Sigmoid colon (tissue), 6 donors: ENCODE measurements at regions not wholly inside any gene's neighbourhood (a gene's known extent, or its start where the extent isn't known, plus 50 kb on each side); places are given as distances from the start of the nearest gene placed in this dataset.

Experiments used
- DNase-seq: peaks from one replicate; pipeline ENCODE4 v3.0.0-alpha.2; 2019
- H3K27ac ChIP-seq, 4 donors: fragments of 200-600 bp; sonication (generic); one replicate each; pipeline ENCODE4 v1.5.1; 2016 to 2019; ENCODE audit warnings: mild to moderate bottlenecking in 1 of 4
- H3K27me3 ChIP-seq, 3 donors: fragments of 200-600 bp; sonication (generic); one replicate each; pipeline ENCODE4 v1.5.1; 2019; ENCODE audit warnings: mild to moderate bottlenecking in 1 of 3
- H3K36me3 ChIP-seq, 4 donors: fragments of 200-600 bp; sonication (generic); one replicate each; pipeline ENCODE4 v1.5.1; 2016 to 2019
- H3K4me1 ChIP-seq, 4 donors: fragments of 200-600 bp; sonication (generic); one replicate each; pipeline ENCODE4 v1.5.1; 2017 to 2019
- H3K4me3 ChIP-seq, 4 donors: fragments of 200-600 bp; sonication (generic); one replicate each; pipeline ENCODE4 v1.5.1; 2017 to 2019; ENCODE audit warnings: mild to moderate bottlenecking in 2 of 4, moderate library complexity in 1 of 4
- H3K9me3 ChIP-seq, 4 donors: fragments of 200-600 bp in 3 of 4; sonication (generic) in 3 of 4; one replicate each; pipeline versions ENCODE4 v1.5.1 to v1.6.1; 2013 to 2019
- CTCF ChIP-seq, 4 experiments: fragments of 450-650 bp in 3 of 4; fragments of 200-600 bp in 1 of 4; IDR thresholded peaks; one replicate each; pipeline ENCODE4 v1.5.1; 2016 to 2019; ENCODE audit warnings: antibody characterized with exemption in 4 of 4, mild to moderate bottlenecking in 3 of 4, moderate library complexity in 2 of 4
- EP300 ChIP-seq, 4 donors: sonication (generic); formaldehyde crosslinking; IDR thresholded peaks; one replicate each; pipeline ENCODE4 v1.6.1; 2017; ENCODE audit warnings: antibody characterized with exemption in 4 of 4
- POLR2A ChIP-seq, 2 donors: fragments of 450-650 bp; IDR thresholded peaks; one replicate each; pipeline ENCODE4 v1.6.1; 2016; ENCODE audit warnings: antibody characterized with exemption in 2 of 2, mild to moderate bottlenecking in 2 of 2, moderate library complexity in 2 of 2
- POLR2AphosphoS5 ChIP-seq, 4 donors: sonication (generic); formaldehyde crosslinking; IDR thresholded peaks; one replicate each; pipeline ENCODE4 v1.6.1; 2017; ENCODE audit warnings: antibody characterized with exemption in 4 of 4
- WGBS, 2 donors: extraction: QIAGEN DNeasy Blood & Tissue Kit; methylation state at CpG; one replicate each; pipeline ENCODE4 v1.1.7; 2013; 5-methylcytosine and 5-hydroxymethylcytosine counted together
- intact Hi-C: fragments of 100-400 bp; cut with DNase I; formaldehyde crosslinking; loops from one replicate; pipeline ENCODE4 v1.15.1; 2023
- donor health status: healthy with polysubstance abuse.
- donor health status: healthy.

- DNase-seq = no peak
- no peaks in the 10 kb centered on the region for H3K9me3 ChIP-seq
- H3K4me3 ChIP-seq = no peak overlapping the region
- intact Hi-C loops = no loop called here
- no peaks in the 10 kb centered on the region for H3K4me1 ChIP-seq
- H3K27ac ChIP-seq = no peak overlapping the region
- H3K27me3 ChIP-seq = peaks cover 0 to 36% (median 23%) of the 10 kb centered on the region in 3 donors
- H3K36me3 ChIP-seq = no peaks in the 10 kb centered on the region
- WGBS, 2 donors = 59 to 74% methylated on average over 3 of the region's 3 CpGs
- TF ChIP-seq EP300 (IDR thresholded peaks at IDR 0.05) (no peak), POLR2AphosphoS5 (IDR thresholded peaks at IDR 0.05) (no peak), POLR2A (IDR thresholded peaks at IDR 0.05) (no peak), CTCF (IDR thresholded peaks at IDR 0.05) (no peak)
Observed at GRCh38 chr1:29695036-29695435, 458.7 kb downstream of the PTPRU start.

GRCh38 chr1:29691499-29691898, 455.2 kb downstream of the PTPRU start:
- no peak for DNase-seq
- no peak overlapping the region for H3K4me3 ChIP-seq
- intact Hi-C loops = no loop called here
- no peak overlapping the region for H3K27ac ChIP-seq
- H3K9me3 ChIP-seq = no peaks in the 10 kb centered on the region
- peaks cover 0 to 13% (median 9%) of the 10 kb centered on the region in 4 donors for H3K4me1 ChIP-seq
- peaks cover 0 to 34% (median 18%) of the 10 kb centered on the region in 3 donors for H3K27me3 ChIP-seq
- TF ChIP-seq EP300 (IDR thresholded peaks at IDR 0.05) = no peak
- no peak for TF ChIP-seq POLR2A (IDR thresholded peaks at IDR 0.05)
- TF ChIP-seq CTCF (IDR thresholded peaks at IDR 0.05) = no peak
- TF ChIP-seq POLR2AphosphoS5 (IDR thresholded peaks at IDR 0.05) = no peak
- WGBS, 2 donors = 58 to 79% methylated on average over 5 of the region's 5 CpGs
- no peaks in the 10 kb centered on the region for H3K36me3 ChIP-seq

GRCh38 chr1:29690156-29690555, 453.8 kb downstream of the PTPRU start:
- H3K27me3 ChIP-seq = peaks cover 0 to 42% (median 22%) of the 10 kb centered on the region in 3 donors
- 74 to 76% methylated on average over 9 of the region's 9 CpGs for WGBS, 2 donors
- TF ChIP-seq POLR2AphosphoS5 (IDR thresholded peaks at IDR 0.05) (no peak), EP300 (IDR thresholded peaks at IDR 0.05) (no peak), CTCF (IDR thresholded peaks at IDR 0.05) (no peak), POLR2A (IDR thresholded peaks at IDR 0.05) (no peak)
- peak; percentile 19 for DNase-seq
- intact Hi-C loops = no loop called here
- no peaks in the 10 kb centered on the region for H3K9me3 ChIP-seq
- peaks cover 0 to 13% (median 9%) of the 10 kb centered on the region in 4 donors for H3K4me1 ChIP-seq
- H3K4me3 ChIP-seq = no peak overlapping the region
- no peak overlapping the region for H3K27ac ChIP-seq
- H3K36me3 ChIP-seq = no peaks in the 10 kb centered on the region

- Histone ChIP-seq H3K4me3 (no peak overlapping the region), H3K27ac (no peak overlapping the region), H3K36me3 (no peaks in the 10 kb centered on the region), H3K4me1 (peaks cover 0 to 13% (median 9%) of the 10 kb centered on the region in 4 donors), H3K27me3 (peaks cover 0 to 39% (median 28%) of the 10 kb centered on the region in 3 donors), H3K9me3 (no peaks in the 10 kb centered on the region)
- WGBS, 2 donors = 51 to 69% methylated on average over 13 of the region's 13 CpGs
- peak; percentile 46 for DNase-seq
- intact Hi-C loops = no loop called here
- no peak for TF ChIP-seq CTCF (IDR thresholded peaks at IDR 0.05)
- no peak for TF ChIP-seq POLR2A (IDR thresholded peaks at IDR 0.05)
- TF ChIP-seq EP300 (IDR thresholded peaks at IDR 0.05) = no peak
Observed at GRCh38 chr1:29689372-29690030, 453.2 kb downstream of the PTPRU start.
